Islet precursor cell (in vitro differentiated cells): ENCODE measurements at regions not wholly inside any gene's neighbourhood (a gene's known extent, or its start where the extent isn't known, plus 50 kb on each side); places are given as distances from the start of the nearest gene placed in this dataset.
"Not testable (repeated sequence)": the region's sequence is repeated elsewhere in the genome, so short reads cannot be mapped to it uniquely, and the experiment has no call there.

Source experiments
- DNase-seq: peaks from one replicate; pipeline ENCODE4 v3.0.0-alpha.2; 2018

DNA sequence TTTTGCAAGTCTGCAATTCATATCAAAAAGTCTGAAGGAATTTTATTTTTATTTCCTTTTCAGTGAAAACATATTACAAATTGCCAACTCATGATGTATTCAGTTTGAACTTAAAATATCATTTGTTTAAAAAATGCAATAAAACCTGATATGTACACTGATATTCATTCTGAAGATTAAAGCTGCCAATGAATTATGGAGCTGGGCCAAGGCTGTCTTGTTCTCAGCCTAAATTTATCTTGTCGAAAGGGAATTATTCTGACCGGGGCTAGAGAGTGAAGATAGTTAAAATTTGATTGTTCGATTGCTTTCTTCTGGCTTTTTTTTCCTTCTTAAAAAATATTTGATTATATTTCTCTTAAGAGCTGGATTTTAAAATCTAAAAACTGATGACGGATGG lies 54.0 kb upstream of the RBFOX1 start:
- DNase-seq: no peak

DNA sequence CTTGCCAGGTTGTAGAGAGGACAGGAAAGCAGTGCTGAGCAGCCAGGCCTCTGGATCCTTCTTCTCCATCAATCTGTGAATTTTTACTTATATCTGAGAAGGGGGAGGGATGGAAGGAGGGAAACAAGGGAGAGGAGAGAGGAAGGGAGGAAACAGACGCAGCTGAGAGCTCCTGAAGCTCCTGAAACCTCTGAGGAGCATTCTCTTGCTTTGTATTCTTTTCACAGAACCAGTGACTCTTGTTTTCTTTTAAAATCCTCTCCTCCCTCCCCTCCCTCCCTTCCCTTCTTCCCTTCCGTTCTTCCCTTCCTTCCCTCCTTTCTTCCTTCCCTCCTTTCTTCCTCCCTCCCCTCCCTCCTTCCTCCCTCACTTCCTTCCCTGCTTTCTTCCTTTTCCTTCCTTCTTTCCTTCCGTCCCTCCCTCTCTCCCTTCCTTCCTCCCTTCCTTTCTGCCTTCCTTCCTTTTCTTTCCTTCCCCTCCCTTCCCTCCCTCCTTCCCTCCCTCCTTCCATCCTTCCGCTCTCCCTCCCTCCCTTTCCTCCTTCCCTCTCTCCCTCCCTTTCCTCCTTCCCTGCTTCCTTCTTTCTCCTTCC lies 60.0 kb upstream of the RBFOX1 start:
- DNase-seq: no peak

DNA sequence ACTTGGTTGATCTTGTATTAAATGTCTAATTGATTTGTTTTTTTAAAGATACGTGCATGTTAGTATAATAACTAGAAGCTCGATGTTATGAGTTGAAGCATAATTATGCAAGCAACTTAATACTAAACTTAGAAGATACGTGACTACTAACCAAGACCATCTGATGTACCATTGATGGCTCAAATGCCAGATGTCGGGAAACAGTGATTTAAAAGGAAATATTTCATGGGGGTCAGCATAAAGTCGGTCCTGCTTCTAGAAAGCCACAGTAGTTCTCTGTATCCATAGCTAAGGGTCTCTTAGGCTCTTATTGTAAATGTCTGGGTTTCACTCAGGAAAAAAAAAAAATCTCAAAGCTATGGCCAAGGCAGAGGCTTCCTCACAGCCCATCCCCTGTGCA lies 61.2 kb upstream of the RBFOX1 start:
- DNase-seq: no peak

DNA sequence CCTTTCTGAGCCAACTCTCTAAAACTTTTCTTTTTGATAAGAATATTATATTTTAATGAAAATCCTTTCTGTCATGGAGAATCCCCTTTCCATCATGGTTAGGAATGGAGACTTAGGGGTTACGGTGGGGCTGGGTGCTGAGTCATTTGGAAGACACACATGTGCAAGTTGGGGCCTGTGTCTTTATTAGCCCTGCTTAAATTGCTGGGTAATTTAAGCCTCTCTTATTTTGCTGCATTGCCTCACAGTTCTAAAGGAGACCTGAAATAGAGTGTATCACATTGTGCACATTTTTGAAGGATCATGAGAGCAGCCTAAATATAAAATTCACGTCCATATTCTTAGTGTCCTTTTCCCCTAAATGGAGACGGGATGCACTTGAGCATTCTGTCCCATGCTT lies 61.8 kb upstream of the RBFOX1 start:
- DNase-seq: no peak

DNA sequence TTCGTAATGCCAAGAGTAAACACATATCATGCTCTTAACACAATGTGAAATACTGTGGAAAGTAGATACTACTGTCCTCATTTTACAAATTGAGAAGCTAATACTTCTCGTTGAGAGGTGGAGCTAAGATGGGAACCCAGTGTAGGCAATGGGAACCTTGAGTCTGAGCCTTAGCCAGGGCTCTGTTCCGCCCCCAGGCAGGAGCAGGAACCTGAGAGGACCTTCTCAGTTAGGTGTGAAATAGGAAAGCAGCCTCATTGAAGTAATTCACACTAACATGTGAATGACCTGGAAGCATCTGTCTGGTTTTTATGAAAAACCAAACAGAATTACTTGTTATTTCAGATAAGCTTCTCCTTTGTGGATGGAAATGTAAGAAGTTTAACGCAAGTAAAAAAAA lies 62.6 kb upstream of the RBFOX1 start:
- DNase-seq: no peak

DNA sequence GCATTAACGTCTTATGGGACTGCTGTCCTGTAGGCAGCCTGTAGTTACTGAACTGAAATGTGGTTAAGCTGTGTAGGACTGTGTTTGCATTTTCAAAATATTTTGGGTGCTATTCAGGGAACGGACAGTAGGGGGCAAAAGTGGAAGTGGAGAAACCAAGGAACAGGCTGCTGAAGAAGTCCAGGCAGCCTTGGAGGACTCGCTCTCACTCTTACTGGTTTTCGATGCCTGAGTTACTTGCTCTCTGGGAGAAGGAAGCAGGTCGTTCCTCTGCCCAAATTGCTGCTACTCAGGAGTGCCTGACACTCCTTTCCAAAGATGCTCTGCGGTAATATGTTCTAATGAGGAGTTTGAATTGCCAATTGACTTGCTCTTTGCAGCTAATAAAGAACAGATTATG lies 64.5 kb upstream of the RBFOX1 start:
- DNase-seq: peak; percentile 74

DNA sequence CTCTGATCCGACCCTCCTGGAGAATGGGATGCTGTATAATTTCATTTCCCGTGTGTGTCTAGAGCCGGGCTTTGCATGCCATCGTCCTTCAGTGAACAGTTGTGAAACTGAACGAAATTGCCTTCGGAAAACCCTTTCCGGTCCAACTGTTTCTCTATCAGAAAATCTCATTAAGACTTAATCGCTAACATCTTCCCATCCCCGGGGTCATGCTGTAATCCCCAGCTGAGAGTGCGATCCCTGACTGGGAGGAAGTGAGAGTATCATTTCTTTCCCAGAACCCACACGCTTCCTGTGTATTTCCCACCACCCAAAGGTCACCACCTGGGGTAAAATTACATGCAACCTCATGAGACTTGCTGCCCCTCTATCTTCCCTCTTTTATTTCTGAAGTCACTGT lies 75.6 kb upstream of the RBFOX1 start:
- DNase-seq: no peak

DNA sequence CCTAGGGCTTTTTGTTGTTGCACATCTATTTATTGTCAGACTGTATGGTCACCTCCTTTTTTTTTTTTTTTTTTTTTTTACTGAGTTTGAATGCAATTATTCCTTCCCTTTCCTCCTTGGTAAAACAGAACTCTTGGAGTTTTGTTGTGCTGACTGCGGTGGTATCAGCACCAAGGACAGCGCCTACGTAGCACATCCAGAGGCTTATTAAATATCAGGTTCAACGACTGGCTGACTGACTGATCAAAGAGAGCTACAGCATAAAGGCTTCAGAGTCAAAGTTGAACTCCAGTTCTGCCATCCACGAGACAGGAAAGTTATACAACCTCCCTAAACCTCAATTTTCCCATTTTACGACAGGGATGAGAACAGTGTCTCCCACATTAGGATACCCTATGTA lies 86.1 kb upstream of the RBFOX1 start:
- no peak for DNase-seq

DNA sequence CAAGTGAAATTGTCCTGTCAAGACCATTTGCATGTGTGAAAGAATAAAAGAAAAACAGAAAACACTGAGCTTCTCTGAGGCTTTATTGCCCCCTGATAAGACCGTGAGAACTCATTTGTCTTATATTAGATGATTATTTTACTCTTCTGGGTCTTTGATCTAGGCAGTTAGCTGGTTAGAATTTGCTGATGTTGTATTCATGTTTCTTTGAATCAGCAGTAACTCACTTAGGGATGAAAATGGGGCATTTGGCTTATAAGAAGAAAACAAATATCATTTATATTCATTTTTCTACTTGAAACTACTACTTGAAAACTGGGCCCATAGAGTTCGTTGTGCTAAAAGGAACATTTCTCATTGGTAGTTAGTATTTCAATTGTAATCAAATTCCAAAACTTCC lies 93.1 kb upstream of the RBFOX1 start:
- no peak for DNase-seq

DNA sequence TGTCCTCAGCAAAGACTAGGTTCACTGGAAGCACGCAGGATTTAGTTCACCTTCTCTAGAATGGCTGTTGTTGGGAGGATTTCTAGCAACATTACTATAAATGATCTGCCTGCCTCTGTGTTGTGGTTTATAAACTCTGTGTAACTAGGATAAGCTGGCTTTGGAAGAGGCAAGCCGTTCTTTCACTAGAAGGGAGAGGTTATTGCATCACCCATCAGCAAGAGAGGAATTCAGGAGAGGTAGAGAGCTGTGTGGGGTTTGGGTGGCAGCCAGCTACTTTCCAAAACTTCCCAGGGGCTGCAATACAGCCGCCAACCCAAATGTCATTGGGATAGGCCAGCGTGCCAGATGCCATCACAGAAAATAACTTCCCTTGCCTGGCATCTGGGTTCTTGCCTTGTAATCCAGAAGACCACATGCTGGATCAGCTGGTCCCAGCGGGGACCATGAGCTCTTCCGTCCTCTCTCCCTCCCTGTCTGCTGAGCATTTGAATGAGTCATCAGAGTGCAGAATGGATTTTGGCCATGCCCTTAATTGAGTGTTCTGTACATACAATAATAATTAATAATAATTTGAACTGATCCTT lies 95.7 kb upstream of the RBFOX1 start:
- no peak for DNase-seq

DNA sequence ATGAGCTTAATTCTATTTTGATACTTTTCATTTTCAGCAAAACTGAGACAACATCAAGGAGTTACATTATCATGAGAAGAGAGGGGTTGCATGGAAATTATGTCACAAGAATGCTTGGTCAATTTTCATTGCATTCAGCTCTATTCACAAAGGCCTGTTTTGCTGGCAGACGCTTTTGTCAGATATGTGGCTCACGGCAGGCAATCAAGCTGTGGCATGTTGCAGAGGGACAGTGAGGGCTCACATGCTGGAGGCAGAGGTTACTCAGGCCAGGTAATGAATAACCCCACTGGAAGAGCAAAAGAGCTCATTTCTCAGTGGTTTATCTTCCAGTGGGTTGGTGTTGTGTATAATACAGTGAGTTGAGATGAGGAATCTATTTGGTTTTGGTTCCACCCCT lies 98.7 kb upstream of the RBFOX1 start:
- no peak for DNase-seq

DNA sequence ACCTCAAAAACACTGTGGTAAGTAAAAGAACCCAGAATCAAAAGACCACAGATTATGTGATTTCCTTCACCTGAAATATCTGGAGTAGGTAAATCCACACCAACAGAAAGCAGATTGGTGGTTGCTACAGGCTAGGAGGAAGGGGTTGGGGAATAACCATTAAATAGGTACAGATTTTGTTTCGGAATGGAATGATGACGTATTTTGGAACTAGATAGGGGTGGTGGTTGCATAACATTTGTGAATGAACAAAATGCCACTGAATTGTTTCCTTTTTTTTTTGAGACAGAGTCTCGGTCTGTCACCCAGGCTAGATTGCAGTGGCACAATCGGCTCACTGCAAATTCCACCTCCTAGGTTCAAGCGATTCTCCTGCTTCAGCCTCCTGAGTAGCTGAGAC lies 100.9 kb upstream of the RBFOX1 start:
- DNase-seq: no peak

DNA sequence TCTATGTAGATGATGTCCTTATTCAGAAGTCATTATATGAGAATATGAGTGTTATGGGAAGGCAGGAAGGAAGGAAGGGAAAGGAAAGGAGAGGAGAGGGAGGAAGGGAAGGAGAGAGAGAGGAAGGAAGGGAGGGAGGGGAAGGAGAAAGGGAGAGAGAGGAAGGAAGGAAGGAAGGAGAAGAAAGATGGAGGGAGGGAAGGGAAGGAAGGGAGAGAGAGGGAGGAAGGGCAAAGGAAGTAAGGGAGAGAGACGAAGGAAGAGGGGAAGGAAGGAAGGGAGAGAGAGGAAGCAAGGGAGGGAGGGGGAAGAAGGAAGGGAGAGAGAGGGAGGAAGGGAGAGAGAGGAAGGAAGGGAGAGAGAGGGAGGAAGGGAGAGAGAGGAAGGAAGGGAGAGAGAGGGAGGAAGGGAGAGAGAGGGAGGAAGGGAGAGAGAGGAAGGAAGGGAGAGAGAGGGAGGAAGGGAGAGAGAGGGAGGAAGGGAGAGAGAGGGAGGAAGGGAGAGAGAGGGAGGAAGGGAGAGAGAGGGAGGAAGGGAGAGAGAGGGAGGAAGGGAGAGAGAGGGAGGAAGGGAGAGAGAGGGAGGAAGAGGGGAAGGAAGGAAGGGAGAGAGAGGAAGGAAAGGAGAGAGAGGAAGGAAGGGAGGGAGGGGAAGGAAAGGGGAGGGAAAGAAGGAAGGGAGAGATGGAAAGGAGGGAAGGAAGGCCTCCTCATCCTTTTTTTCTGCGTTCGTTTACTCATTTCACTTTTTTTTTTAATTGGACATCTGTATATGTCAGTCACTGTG lies 103.0 kb upstream of the RBFOX1 start:
- not testable (repeated sequence) for DNase-seq

DNA sequence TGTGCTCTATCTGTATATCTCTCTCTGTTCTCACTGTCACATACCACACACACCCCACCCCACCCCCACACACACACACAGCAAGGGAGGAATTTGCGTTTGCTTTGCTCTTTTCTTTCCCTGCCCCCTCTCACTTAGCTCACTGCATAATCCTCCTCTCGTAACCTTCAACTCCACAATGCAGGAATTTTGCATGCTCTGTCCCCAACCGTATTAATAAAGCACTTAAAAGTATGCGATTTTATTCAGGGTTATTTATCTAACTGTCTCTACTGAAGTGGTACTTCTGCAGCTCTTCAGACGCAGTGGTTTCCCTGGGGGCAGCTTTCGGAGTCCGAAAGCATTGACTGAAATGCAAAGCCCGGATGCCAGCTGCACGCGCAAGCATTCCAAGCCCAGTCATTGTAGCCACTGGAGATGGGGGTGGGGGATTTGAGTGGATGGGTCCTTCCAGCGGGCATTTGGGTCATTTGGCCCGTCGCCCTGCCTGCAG lies 105.4 kb upstream of the RBFOX1 start:
- peak; percentile 85 for DNase-seq

DNA sequence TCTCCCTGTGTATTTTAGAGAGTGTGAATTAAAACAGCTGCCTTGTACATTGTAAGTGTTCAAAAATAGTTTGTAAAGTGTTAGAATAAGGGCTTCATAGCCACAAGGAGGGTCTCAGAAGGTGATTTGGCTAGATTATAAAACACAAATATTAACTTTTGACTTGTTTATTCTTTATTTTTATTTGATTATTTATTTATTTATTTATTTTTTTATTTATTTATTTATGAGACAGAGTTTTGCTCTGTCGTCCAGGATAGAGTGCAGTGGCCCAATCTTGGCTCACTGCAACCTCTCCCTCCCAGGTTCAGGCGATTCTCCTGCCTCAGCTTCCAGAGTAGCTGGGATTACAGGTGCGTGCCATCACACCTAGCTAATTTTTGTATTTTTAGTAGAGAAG lies 111.5 kb upstream of the RBFOX1 start:
- no peak for DNase-seq

DNA sequence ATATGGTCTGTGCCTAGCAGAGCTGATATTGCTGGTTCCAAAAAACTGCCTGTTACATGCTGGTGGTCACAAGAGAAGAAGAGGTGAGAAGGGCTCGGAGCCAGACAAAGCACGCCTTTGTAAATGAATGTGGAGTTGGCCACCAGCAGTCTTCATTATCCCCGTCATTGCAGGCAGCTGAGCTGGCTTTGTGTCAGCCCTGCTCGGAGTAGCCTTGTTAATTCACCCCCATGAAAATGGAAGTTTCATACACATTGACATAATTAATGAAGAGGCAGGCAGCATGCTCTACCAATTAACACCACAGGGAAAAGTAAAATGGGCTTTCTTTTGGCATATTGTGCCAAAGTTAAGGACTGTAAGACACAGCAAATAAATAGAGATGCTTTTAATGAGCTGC lies 113.7 kb upstream of the RBFOX1 start:
- no peak for DNase-seq

DNA sequence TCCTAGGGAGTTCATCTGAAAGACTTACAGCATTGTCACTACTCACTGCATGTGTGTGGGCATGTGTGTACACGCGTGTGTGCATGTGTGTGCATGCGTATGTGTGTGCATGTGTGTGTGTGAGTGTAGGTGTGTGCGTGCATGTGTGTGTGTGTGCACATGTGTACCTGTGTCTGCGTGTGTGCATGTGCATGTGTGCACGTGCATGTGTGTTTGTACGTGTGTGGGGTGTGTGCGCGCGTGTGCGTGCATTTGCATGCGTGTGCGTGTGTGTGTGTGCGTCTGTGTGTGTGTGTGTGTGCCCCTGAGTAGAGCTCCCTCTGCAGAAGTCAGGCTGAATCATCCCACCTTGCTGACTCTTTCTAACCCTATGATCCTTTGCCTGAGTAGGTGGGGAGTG lies 114.8 kb upstream of the RBFOX1 start:
- DNase-seq: no peak

DNA sequence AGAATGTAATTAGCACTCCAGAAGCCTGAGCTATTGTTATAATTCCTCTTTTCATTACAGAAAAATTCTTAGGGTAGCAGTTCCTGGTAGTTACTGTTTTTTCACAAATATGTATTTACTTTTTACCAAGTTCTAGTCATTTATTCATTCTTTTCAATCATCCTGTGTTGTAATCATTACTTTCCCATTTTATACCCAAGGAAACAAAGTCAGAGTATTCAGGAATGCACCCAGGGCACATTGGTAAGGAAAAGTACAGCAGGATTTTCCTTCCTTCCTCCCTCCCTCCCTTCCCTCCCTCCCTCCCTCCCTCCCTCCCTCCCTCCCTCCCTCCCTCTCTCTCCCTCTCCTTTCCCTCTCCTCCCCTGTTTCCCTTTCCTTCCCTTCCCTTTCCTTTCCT lies 115.9 kb upstream of the RBFOX1 start:
- DNase-seq: no peak

DNA sequence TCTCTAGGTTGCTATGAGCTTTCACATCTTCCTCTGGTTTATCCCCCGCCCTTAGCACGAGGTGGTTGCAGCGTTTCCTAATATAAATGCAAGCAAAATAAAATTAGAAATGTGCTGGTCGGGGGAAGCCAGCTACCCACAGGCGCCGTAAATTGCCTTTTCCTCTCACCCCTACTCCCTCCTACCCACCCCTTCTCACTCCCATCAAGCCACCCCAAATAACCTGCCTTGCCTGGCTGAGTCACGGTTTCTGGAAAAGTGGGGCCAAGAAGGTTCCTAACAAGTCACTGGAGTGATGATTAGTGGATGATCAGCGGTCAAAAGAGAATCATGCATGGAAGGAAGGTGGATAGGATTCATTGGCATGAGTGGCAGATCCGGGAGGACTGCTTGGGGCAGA lies 120.9 kb upstream of the RBFOX1 start:
- no peak for DNase-seq

DNA sequence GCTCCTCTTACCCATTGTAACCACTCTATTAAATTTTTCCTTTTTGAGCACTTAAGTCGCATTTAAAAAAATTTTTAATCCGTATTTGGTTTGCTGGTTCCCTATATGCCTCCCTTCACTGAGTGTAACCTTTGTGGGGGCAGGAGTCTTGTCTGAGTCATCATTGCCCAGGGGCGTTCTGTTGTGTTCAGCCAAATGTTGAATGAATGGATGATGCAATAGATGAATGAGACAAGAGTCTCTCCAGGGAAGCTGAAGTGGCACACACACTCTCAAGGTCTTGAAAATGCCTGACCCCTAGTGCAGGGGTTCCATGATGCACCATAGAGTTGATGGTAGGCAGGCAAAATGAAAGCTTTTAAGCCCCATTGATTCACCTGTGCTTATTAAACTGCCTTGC lies 123.0 kb upstream of the RBFOX1 start:
- DNase-seq: peak; percentile 85

DNA sequence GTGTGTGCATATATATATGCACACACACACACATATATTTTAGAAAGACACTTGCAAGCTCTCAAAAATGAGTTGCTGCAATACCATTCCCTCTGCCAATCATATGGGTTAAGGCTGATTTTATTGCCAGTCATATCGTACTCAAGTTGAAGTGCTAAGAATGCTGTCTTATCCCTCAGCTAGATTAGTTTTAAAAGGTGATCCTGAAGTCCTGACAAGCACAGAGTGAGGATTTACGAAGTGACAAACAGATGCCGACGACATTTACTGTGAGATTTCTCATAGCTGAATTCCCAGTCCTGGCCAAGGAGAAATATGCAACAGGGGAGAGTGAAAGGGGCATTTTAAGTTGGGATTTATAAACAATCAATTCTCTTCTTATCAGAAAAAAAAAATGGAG lies 126.2 kb upstream of the RBFOX1 start:
- peak; percentile 51 for DNase-seq

DNA sequence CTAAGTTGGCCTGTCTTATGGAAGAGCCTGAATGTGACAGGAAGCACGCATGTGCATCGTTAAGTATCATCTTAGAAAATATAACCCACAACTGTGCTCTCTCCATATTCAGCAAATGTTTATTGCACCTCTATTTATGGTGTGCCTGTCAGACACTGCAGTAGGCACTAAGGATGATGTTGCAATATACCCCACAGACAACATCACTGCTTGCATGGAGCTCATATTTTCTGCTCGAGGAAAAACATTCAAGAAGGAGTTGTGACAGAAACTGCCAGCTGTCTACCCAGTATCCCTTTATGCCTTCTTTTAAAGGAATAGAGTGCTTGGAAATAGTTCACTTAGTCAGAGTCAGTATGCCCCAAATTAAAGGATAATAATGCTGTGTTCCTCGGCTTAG lies 132.3 kb upstream of the RBFOX1 start:
- DNase-seq: no peak

DNA sequence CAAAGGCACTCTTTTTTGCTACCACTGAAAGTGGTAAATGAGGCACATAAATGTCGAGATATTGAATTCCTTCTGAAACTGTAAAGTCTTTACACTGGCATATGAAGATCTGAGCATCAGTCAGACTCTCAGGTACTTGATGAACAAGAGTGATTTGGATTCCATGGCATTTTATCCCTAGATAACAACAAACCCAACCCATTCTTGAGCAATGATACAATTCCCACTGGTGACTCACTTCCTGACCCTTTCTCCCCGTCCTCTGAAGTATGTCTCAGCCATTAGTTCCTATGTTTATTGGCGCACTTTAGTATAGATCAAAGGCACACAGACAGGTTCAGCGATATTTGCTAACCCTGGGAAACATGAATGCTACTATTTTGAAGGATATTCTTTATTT lies 147.0 kb upstream of the RBFOX1 start:
- DNase-seq: peak; percentile 72

DNA sequence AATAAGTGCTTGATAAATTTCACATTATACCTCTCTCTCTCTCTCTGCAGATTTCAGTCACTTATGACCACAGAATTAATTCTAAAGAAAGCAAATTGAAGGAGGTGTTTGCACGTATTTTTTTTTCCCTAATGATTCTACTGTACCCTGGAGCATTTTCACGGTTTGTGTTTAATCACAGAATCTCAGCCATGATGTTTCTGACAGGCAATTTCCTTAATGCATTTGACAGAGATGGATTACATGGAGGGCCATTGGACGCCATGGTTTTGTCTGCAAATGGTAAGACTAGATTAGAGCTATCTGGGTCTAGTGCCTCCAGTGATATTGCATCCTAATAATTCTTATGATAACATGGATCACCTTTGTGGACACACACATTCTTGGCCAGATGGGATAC lies 147.5 kb upstream of the RBFOX1 start:
- no peak for DNase-seq

DNA sequence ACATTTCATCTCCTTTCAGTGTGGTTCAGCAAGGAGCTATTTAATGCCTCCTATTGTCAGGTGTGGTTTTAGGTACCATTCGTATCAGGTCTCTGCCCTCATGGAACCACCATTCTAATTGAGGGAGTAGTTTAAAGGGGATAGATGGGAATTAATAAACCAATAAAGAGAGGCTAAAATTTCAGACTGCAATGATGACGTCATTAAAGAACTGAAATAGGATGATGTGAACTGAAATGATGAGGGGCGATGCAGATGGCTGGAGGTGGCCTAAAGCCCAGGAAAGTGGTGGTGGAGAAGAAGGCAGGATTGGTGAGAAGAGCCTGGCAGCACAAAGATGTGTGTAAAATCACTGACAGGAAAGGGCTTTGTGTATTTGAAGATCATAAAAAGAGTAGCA lies 148.9 kb upstream of the RBFOX1 start:
- no peak for DNase-seq
